Ovary (tissue), 3 donors: ENCODE measurements at regions not wholly inside any gene's neighbourhood (a gene's known extent, or its start where the extent isn't known, plus 50 kb on each side); places are given as distances from the start of the nearest gene placed in this dataset.

ENCODE experiments used
- POLR2A ChIP-seq: fragments of 450-650 bp; IDR thresholded peaks from one replicate; pipeline ENCODE4 v1.6.1; 2017; ENCODE audit warnings: antibody characterized with exemption, mild to moderate bottlenecking, moderate library complexity
- TF ChIP-seq, protein P1 (sequence below), 3 donors: fragments of 450-650 bp in 2 of 3; fragments of 200-600 bp in 1 of 3; IDR thresholded peaks; one replicate each; pipeline versions ENCODE4 v1.5.1 to v1.8.0; 2016 to 2022; ENCODE audit warnings: antibody characterized with exemption in 3 of 3, mild to moderate bottlenecking in 1 of 3
- donor health status: DM: no; HTN: no; CAD: no.

DNA sequence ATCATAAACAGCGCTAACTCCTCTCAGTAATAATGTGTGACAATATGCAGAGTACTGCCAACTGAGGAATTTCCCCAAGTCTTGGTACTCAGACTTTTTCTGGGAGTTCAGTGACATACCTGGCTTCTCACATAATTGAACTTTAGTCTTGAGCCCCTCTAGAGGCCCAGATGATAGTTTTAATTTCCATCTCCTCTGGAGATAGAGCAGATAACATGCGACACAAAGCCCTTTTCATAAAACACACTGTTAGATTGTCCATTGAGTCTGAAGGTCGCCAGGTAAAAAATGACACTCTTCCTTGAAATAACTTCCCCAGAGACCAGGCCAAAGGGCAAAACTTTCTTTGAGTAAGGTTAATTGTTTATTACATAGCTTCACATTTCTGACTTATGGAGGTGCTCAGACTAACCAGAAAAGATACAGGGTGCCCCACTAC lies 476.0 kb downstream of the RASEF start:
- TF ChIP-seq POLR2A: no peak
- TF ChIP-seq, protein P1, sequence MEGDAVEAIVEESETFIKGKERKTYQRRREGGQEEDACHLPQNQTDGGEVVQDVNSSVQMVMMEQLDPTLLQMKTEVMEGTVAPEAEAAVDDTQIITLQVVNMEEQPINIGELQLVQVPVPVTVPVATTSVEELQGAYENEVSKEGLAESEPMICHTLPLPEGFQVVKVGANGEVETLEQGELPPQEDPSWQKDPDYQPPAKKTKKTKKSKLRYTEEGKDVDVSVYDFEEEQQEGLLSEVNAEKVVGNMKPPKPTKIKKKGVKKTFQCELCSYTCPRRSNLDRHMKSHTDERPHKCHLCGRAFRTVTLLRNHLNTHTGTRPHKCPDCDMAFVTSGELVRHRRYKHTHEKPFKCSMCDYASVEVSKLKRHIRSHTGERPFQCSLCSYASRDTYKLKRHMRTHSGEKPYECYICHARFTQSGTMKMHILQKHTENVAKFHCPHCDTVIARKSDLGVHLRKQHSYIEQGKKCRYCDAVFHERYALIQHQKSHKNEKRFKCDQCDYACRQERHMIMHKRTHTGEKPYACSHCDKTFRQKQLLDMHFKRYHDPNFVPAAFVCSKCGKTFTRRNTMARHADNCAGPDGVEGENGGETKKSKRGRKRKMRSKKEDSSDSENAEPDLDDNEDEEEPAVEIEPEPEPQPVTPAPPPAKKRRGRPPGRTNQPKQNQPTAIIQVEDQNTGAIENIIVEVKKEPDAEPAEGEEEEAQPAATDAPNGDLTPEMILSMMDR (IDR thresholded peaks at IDR 0.05): no peak
